ENCODE measurements at regions not wholly inside any gene's neighbourhood (a gene's known extent, or its start where the extent isn't known, plus 50 kb on each side); places are given as distances from the start of the nearest gene placed in this dataset.

GRCh38 chr17:77528516-77529327 lies 388.0 kb downstream of the SEC14L1 start (continued):
- TF ChIP-seq ARID4B (CRISPR knock-in tag; IDR thresholded peaks at IDR 0.05; ENCODE audit: borderline replicate concordance) (peak; percentile 91; the same call in 1 of the 2 replicates), ATF2 (CRISPR knock-in tag; IDR thresholded peaks at IDR 0.05; ENCODE audit: borderline replicate concordance, low read depth) (no peak), ZNF425 (CRISPR knock-in tag; conservative IDR thresholded peaks at IDR 0.05) (no peak), ZBTB43 (CRISPR knock-in tag; IDR thresholded peaks at IDR 0.05) (no peak), MXD4 (CRISPR knock-in tag; IDR thresholded peaks at IDR 0.05; ENCODE audit: borderline replicate concordance) (no peak), ZNF416 (CRISPR knock-in tag; IDR thresholded peaks at IDR 0.05) (no peak), NFE2L1 (CRISPR knock-in tag; IDR thresholded peaks at IDR 0.05) (peak; percentile 56; the same call in 1 of the 2 replicates), ZMAT4 (CRISPR knock-in tag; IDR thresholded peaks at IDR 0.05) (no peak), ZNF121 (CRISPR knock-in tag; IDR thresholded peaks at IDR 0.05) (0 out of 2 replicates have a peak, but pooled peaks have one; percentile 1)

- Mint-ChIP-seq H3K4me1 (peaks cover 3% of the 10 kb centered on the region; the same call in 1 of the 2 replicates), H3K27me3 (ENCODE audit: low read depth) (peaks cover 48% of the 10 kb centered on the region), H3K36me3 (peaks cover 26% of the 10 kb centered on the region), H3K4me3 (peak overlapping the region; percentile 62), H3K27ac (no peak overlapping the region), H3K9me3 (peaks cover 36% of the 10 kb centered on the region)
- POLR2A ChIA-PET = interaction anchor here (0.6 kb wide), 1 partner anchor 163 kb away, joined by 3 read pairs; no protein-coding TSS in a partner anchor
- TF ChIP-seq ZNF317 (CRISPR knock-in tag; IDR thresholded peaks at IDR 0.05; ENCODE audit: borderline replicate concordance, low read depth) (no peak), NFATC4 (CRISPR knock-in tag; IDR thresholded peaks at IDR 0.05) (no peak), USF2 (CRISPR knock-in tag; IDR thresholded peaks at IDR 0.05) (no peak), RORB (CRISPR knock-in tag; IDR thresholded peaks at IDR 0.05) (no peak), FOXJ3 (CRISPR knock-in tag; IDR thresholded peaks at IDR 0.05; ENCODE audit: borderline replicate concordance) (no peak)
- CTCF ChIA-PET = interaction anchor here (0.5 to 2.2 kb wide), 10 partner anchors 13 to 243 kb away, joined by 3 to 10 read pairs (median 4); no protein-coding TSS in a partner anchor
- ATAC-seq = 0 out of 2 replicates have a peak, but pooled peaks have one; percentile 5
- no peak for DNase-seq (ENCODE audit: low spot score)
These were observed 388.5 kb downstream of the SEC14L1 start for GRCh38 chr17:77529328-77529650.

All from WTC11 (cell line).